ENCODE measurements at regions not wholly inside any gene's neighbourhood (a gene's known extent, or its start where the extent isn't known, plus 50 kb on each side); places are given as distances from the start of the nearest gene placed in this dataset.

DNA sequence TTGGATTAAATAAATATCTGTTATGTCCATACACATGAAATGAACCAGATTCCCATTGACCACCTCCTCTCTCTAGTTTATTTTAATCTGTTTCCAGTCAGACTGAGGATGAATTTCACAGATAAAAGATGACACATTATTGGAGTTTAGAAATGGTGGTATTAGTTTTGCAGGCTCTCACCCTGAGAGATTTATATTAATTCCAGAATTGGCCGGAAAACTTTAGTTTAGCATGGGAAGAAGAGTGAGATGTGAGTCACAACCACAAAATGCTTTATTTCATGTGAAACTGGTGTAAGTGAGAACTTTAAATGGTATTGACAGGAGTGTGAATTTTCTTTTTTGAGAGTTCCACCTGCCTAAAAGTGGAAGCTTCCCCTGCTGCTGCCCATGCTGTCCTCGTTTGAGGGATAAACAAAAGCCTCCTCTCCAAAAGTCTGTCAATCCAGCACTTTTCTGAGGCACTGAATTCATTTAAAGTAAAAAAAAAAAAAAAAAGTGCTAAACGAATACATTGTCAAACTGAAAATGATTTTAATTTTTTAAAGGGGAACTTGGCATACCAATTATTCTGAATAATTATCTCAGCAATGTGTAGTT is 65.1 kb upstream of the EPHA3 start:
- DNase-seq (ENCODE audit: low spot score): no peak

DNA sequence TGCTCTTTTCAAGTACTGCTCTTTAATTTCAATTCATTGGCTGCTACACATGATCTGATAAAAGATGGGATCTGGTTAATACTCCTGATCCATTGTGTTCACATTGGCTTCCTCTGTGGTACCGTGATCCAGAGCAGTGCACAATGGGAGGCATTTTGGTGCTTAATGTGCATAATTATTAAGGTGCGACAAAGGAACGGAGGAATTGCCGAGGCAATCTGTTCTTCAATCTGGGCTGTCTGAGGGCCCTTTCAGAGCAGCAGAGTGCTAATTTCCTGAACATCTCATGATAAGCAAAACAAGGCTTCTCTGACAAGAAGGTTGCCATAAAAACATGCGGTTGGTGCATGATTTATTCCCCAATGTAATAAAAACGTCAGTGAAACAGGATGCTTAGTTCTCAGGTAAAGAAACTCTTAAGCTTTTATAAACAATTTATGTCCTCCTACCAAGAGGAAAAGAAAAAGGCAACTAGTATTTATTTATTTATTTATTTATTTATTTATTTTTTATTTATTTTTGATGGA is 64.0 kb upstream of the EPHA3 start:
- DNase-seq (ENCODE audit: low spot score): no peak

GRCh38 chr3:89046661-89047060 is 60.8 kb upstream of the EPHA3 start:
- DNase-seq (ENCODE audit: low spot score): no peak

GRCh38 chr3:89049119-89049518 is 58.3 kb upstream of the EPHA3 start:
- no peak for DNase-seq (ENCODE audit: low spot score)

DNA sequence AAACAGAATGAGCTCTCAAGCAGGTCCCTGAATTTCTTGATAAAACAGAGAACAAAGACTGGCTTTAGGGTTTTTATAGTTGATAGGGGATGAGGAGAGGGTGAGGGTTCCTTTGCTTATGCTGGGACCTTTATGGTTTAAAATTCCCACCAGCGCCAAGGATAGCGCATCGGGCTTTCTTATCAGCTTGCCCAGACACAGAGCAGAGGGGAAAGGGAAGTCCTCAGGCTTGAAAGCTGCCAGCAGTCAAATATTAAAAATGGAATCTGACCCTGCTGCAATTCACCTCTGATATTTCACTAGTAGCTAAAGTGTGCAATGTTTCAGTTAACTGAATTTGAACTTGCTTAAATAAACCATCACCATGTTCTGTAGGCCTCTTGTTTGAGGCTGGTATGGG is 55.0 kb upstream of the EPHA3 start:
- no peak for DNase-seq (ENCODE audit: low spot score)

GRCh38 chr3:89057398-89057797 is 50.0 kb upstream of the EPHA3 start:
- no peak for DNase-seq (ENCODE audit: low spot score)

All from AG08396 (cell line).